ENCODE measurements at regions not wholly inside any gene's neighbourhood (a gene's known extent, or its start where the extent isn't known, plus 50 kb on each side); places are given as distances from the start of the nearest gene placed in this dataset.

- no peaks in the 10 kb centered on the region for H3K36me3 ChIP-seq
- no peak overlapping the region for H3K4me3 ChIP-seq
- H3K4me2 ChIP-seq, result no peak overlapping the region
- no peaks in the 10 kb centered on the region for H3K4me1 ChIP-seq
- no peak overlapping the region for H3K27ac ChIP-seq
- H3K27me3 ChIP-seq, result no peaks in the 10 kb centered on the region
- no peaks in the 10 kb centered on the region for H4K20me1 ChIP-seq
- H3K9ac ChIP-seq, result no peak overlapping the region
- H3K9me3 ChIP-seq (replicated peaks in 1 of 11), result no peaks in the 10 kb centered on the region
- TF ChIP-seq Cebpa-rat (IDR thresholded peaks at IDR 0.05), result no peak
Observed at GRCh38 chr3:168883145-168883544, 780.4 kb downstream of the MECOM start.

- Histone ChIP-seq H3K27me3 (no peaks in the 10 kb centered on the region), H3K36me3 (no peaks in the 10 kb centered on the region), H3K4me2 (no peak overlapping the region), H3K9ac (no peak overlapping the region), H3K27ac (no peak overlapping the region), H3K9me3 (replicated peaks in 1 of 11) (no peaks in the 10 kb centered on the region), H4K20me1 (no peaks in the 10 kb centered on the region), H3K4me1 (no peaks in the 10 kb centered on the region), H3K4me3 (no peak overlapping the region)
- TF ChIP-seq Cebpa-rat (IDR thresholded peaks at IDR 0.05), result no peak
Observed at GRCh38 chr3:168881804-168882203, 781.7 kb downstream of the MECOM start.

DNA sequence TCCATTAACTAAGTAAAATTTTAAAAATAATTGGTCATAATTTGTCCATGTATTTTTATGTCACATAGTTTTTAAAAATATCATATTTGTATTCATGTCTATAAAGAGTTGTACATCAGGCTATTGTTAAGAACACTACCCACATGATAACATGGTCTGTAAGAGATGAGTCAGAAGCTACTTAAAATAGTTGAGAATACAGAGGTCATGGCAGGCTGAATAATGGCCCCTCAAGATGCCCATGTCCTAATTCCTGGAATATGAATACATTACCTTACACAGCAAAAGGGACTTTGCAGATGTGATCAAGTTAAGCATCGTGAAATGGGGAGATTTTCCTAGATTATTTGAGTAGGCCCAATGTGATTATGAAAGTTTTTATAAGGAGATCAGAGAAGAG lies 782.9 kb upstream of the GOLIM4 start:
- Histone ChIP-seq H3K9ac (no peak overlapping the region), H3K4me3 (no peak overlapping the region), H3K27ac (no peak overlapping the region), H3K36me3 (no peaks in the 10 kb centered on the region), H4K20me1 (no peaks in the 10 kb centered on the region), H3K27me3 (no peaks in the 10 kb centered on the region), H3K4me1 (no peaks in the 10 kb centered on the region), H3K4me2 (no peak overlapping the region), H3K9me3 (replicated peaks in 1 of 11) (no peaks in the 10 kb centered on the region)
- TF ChIP-seq Cebpa-rat (IDR thresholded peaks at IDR 0.05), result no peak

DNA sequence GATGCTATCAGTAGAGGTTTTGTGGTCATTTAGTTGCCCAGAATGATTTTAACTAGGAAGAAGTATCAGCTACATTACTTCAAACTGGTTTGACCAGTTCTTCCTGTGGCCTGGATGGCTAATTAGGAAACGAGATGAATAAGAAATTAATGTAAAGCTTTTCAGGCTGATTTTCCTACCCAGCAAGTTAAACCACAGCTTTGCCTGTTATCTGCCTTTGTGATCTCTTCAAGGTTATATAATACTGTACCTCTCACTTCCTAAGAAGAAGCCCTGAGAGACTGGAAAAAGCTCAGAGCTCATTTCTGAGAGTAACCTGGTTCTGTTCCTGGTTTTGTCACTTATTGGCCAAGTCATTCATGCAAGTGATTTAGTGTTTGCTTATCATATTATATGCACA lies 782.2 kb upstream of the GOLIM4 start:
- H3K4me2 ChIP-seq, result no peak overlapping the region
- no peaks in the 10 kb centered on the region for H3K27me3 ChIP-seq
- H3K4me3 ChIP-seq, result no peak overlapping the region
- H3K36me3 ChIP-seq, result no peaks in the 10 kb centered on the region
- TF ChIP-seq Cebpa-rat (IDR thresholded peaks at IDR 0.05), result no peak
- no peak overlapping the region for H3K27ac ChIP-seq
- no peaks in the 10 kb centered on the region for H3K4me1 ChIP-seq
- no peak overlapping the region for H3K9ac ChIP-seq
- no peaks in the 10 kb centered on the region for H4K20me1 ChIP-seq
- H3K9me3 ChIP-seq (replicated peaks in 1 of 11), result no peaks in the 10 kb centered on the region

DNA sequence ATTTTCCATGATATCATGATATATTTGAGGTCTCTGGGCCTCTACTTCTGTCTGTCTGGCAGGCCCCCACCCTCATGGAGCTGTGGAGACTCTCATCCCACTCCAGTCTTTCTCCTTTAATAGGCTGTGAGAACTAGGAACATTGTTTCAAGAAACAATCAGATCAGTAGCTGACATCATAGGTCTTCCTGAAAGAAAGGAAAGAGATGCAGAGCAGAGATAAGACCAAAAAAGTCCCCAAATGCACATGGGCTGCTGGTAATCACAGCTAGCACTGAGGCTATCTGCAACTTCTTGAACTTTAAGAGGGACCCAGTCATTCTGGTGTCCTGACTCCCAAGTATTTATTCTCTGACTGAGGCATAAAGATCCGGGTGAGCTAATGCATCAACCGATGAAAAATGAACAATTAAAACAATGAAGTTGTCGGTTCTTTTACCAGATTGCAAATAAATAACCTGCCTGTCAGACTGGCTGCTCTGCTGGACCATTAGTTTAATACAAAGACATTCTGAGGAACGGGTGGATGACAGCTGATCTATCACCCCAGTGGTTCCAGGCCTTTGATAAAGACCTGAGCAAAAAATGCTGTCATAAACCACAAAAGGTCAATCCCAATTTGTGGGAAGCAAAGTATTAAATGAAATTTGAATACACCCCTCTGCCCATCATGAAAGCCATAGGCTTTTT lies 780.8 kb upstream of the GOLIM4 start:
- Histone ChIP-seq H3K9me3 (replicated peaks in 1 of 11) (no peaks in the 10 kb centered on the region), H3K9ac (no peak overlapping the region), H3K4me2 (no peak overlapping the region), H3K36me3 (no peaks in the 10 kb centered on the region), H3K27ac (no peak overlapping the region), H3K4me3 (no peak overlapping the region), H4K20me1 (no peaks in the 10 kb centered on the region), H3K4me1 (no peaks in the 10 kb centered on the region), H3K27me3 (no peaks in the 10 kb centered on the region)
- TF ChIP-seq Cebpa-rat (IDR thresholded peaks at IDR 0.05), result no peak

DNA sequence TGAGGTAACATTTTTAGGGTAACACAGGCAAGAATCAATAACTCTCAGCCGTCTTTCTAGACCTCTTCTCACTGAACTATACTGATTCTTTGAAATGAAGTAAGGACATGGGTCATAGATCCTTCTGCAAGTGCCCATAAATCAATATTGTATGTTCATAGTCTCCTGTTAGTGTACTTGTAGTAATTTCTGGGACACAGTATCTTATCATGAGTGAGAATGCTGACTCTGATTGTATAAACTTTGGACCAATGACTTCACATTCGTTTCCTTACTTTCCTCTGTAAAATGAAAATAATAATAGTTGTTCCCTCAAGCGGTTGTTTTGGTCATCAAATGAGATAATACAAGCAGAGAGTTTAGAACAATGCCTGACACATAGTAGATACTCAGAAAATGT lies 777.1 kb upstream of the GOLIM4 start:
- Histone ChIP-seq H3K27me3 (no peaks in the 10 kb centered on the region), H3K9ac (no peak overlapping the region), H3K36me3 (no peaks in the 10 kb centered on the region), H3K4me1 (no peaks in the 10 kb centered on the region), H3K27ac (no peak overlapping the region), H3K4me2 (no peak overlapping the region), H4K20me1 (no peaks in the 10 kb centered on the region), H3K4me3 (no peak overlapping the region), H3K9me3 (replicated peaks in 1 of 11) (no peaks in the 10 kb centered on the region)
- no peak for TF ChIP-seq Cebpa-rat (IDR thresholded peaks at IDR 0.05)

- Histone ChIP-seq H4K20me1 (no peaks in the 10 kb centered on the region), H3K4me3 (no peak overlapping the region), H3K27ac (no peak overlapping the region), H3K27me3 (no peaks in the 10 kb centered on the region), H3K4me1 (no peaks in the 10 kb centered on the region), H3K36me3 (no peaks in the 10 kb centered on the region), H3K9me3 (replicated peaks in 1 of 11) (no peaks in the 10 kb centered on the region), H3K9ac (no peak overlapping the region), H3K4me2 (no peak overlapping the region)
- no peak for TF ChIP-seq Cebpa-rat (IDR thresholded peaks at IDR 0.05)
Observed at GRCh38 chr3:168870892-168871291, 775.2 kb upstream of the GOLIM4 start.

GRCh38 chr3:168865022-168865551 lies 769.4 kb upstream of the GOLIM4 start:
- TF ChIP-seq Cebpa-rat (IDR thresholded peaks at IDR 0.05), result no peak
- Histone ChIP-seq H4K20me1 (no peaks in the 10 kb centered on the region), H3K27ac (no peak overlapping the region), H3K4me2 (peak overlapping the region in 7 of 11 experiments; percentile 49 to 84 (median 77); a peak in 11 of 22 replicates), H3K27me3 (peaks cover 0 to 10% (median 0%) of the 10 kb centered on the region in 11 experiments; a peak in 2 of 22 replicates), H3K4me3 (no peak overlapping the region), H3K9me3 (replicated peaks in 1 of 11) (no peaks in the 10 kb centered on the region), H3K36me3 (no peaks in the 10 kb centered on the region), H3K4me1 (peaks cover 3 to 25% (median 16%) of the 10 kb centered on the region in 10 experiments; a peak in 19 of 20 replicates), H3K9ac (no peak overlapping the region)

DNA sequence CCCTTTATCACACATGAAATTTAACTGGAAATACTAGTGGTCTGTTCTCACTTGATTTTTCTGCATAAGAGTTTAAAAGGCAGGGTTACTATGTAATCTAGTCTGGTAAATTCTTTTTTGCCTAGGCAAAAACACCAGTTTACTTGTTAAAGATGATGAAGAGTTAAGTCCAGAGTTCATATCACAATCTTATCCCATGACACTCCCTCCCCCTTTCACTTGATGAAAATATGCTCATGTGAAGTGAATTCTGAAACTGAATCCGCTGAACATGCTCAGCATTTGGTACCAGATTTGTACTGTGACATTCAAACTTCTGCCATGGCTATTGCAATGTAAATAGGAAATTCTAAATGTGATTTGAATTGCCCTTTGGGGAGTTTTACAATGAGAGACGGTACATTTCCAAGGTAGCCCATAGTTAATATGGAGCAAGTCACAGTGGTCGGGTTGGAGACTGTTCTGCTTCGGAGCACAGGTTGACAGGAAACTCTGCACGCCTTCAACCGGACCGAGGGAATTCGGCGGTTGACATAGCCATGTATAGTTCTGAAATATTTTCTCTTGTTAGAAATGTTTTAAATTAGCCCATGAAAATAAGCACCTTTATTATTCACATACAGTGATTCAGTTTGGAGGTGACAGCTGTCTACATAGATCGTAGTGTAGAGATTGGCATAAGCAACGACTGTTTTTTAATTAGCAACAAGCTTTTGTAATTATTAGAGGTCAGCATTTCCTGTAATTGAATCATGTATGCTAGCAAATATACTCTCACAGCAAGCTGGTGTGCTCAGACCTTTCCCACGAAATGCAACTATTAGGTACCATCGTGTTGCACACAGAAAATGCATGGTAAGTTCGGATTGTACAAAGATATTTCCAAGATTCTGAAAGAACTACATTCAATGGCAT lies 768.6 kb upstream of the GOLIM4 start:
- H4K20me1 ChIP-seq, result no peaks in the 10 kb centered on the region
- no peaks in the 10 kb centered on the region for H3K36me3 ChIP-seq
- H3K27me3 ChIP-seq, result peaks cover 0 to 10% (median 0%) of the 10 kb centered on the region in 11 experiments; a peak in 2 of 22 replicates
- H3K4me1 ChIP-seq, result peaks cover 10 to 32% (median 23%) of the 10 kb centered on the region in 10 experiments
- H3K9ac ChIP-seq, result no peak overlapping the region
- H3K4me3 ChIP-seq, result no peak overlapping the region; a peak in 1 of 20 replicates
- no peak overlapping the region for H3K27ac ChIP-seq
- H3K4me2 ChIP-seq, result peak overlapping the region in 10 of 11 experiments; percentile 15 to 84 (median 62); a peak in 18 of 22 replicates
- H3K9me3 ChIP-seq (replicated peaks in 1 of 11), result no peaks in the 10 kb centered on the region
- no peak for TF ChIP-seq Cebpa-rat (IDR thresholded peaks at IDR 0.05)
